GM18861 (cell line): ENCODE measurements at regions not wholly inside any gene's neighbourhood (a gene's known extent, or its start where the extent isn't known, plus 50 kb on each side); places are given as distances from the start of the nearest gene placed in this dataset.

Experiments
- ATAC-seq: cut with Tn5 transposase; IDR thresholded peaks from one replicate; pipeline ENCODE4 v1.9.1; 2021; ENCODE audit not compliant: unreplicated experiment

GRCh38 chr5:125126050-125126449, 379.6 kb upstream of the ZNF608 start:
- ATAC-seq: no peak

GRCh38 chr5:125129151-125129806, 382.8 kb upstream of the ZNF608 start:
- ATAC-seq: no peak

- ATAC-seq: no peak
Observed at GRCh38 chr5:125130591-125130990, 384.2 kb upstream of the ZNF608 start.

GRCh38 chr5:125134216-125135081, 388.0 kb upstream of the ZNF608 start:
- no peak for ATAC-seq

- no peak for ATAC-seq
Observed at GRCh38 chr5:125137535-125137934, 391.1 kb upstream of the ZNF608 start.

GRCh38 chr5:125138266-125138665, 391.8 kb upstream of the ZNF608 start:
- no peak for ATAC-seq

- ATAC-seq: no peak
Observed at GRCh38 chr5:125139590-125139989, 393.2 kb upstream of the ZNF608 start.

- ATAC-seq: no peak
Observed at GRCh38 chr5:125140220-125140619, 393.8 kb upstream of the ZNF608 start.

GRCh38 chr5:125140855-125141254, 394.4 kb upstream of the ZNF608 start:
- ATAC-seq: no peak

GRCh38 chr5:125142458-125142857, 396.0 kb upstream of the ZNF608 start:
- no peak for ATAC-seq

GRCh38 chr5:125143011-125143410, 396.6 kb upstream of the ZNF608 start:
- ATAC-seq: no peak

- no peak for ATAC-seq
Observed at GRCh38 chr5:125148076-125148475, 401.6 kb upstream of the ZNF608 start.

GRCh38 chr5:125148706-125149105, 402.3 kb upstream of the ZNF608 start:
- no peak for ATAC-seq

- ATAC-seq: no peak
Observed at GRCh38 chr5:125149110-125149509, 402.7 kb upstream of the ZNF608 start.

- no peak for ATAC-seq
Observed at GRCh38 chr5:125149527-125149926, 403.1 kb upstream of the ZNF608 start.

- no peak for ATAC-seq
Observed at GRCh38 chr5:125150041-125150669, 403.7 kb upstream of the ZNF608 start.

GRCh38 chr5:125151150-125151900, 404.9 kb upstream of the ZNF608 start:
- ATAC-seq: no peak

- ATAC-seq: no peak
Observed at GRCh38 chr5:125152044-125152443, 405.6 kb upstream of the ZNF608 start.

GRCh38 chr5:125152461-125153189, 406.2 kb upstream of the ZNF608 start:
- ATAC-seq: no peak

- ATAC-seq: no peak
Observed at GRCh38 chr5:125153231-125153630, 406.8 kb upstream of the ZNF608 start.
